NCI-H226 (cell line): ENCODE measurements at regions not wholly inside any gene's neighbourhood (a gene's known extent, or its start where the extent isn't known, plus 50 kb on each side); places are given as distances from the start of the nearest gene placed in this dataset.
"Not testable (repeated sequence)": the region's sequence is repeated elsewhere in the genome, so short reads cannot be mapped to it uniquely, and the experiment has no call there.

Experiments
- DNase-seq: peaks from one replicate; pipeline ENCODE4 v3.0.0-alpha.2; 2015

- DNase-seq = not testable (repeated sequence)
Observed at GRCh38 chr6:57708061-57708460, 390.6 kb downstream of the PRIM2 start.

GRCh38 chr6:57722546-57722945 is 405.1 kb downstream of the PRIM2 start:
- peak; percentile 64 for DNase-seq

GRCh38 chr6:57723815-57724401 is 406.5 kb downstream of the PRIM2 start:
- not testable (repeated sequence) for DNase-seq

- not testable (repeated sequence) for DNase-seq
Observed at GRCh38 chr6:57729407-57729806, 412.0 kb downstream of the PRIM2 start.

- not testable (repeated sequence) for DNase-seq
Observed at GRCh38 chr6:57730726-57731125, 413.3 kb downstream of the PRIM2 start.

- DNase-seq = not testable (repeated sequence)
Observed at GRCh38 chr6:57747716-57748115, 430.3 kb downstream of the PRIM2 start.

- not testable (repeated sequence) for DNase-seq
Observed at GRCh38 chr6:57759850-57760249, 442.4 kb downstream of the PRIM2 start.

- DNase-seq = not testable (repeated sequence)
Observed at GRCh38 chr6:57792720-57793397, 475.4 kb downstream of the PRIM2 start.

- DNase-seq = not testable (repeated sequence)
Observed at GRCh38 chr6:57793398-57793762, 475.9 kb downstream of the PRIM2 start.

GRCh38 chr6:57799703-57800479 is 482.5 kb downstream of the PRIM2 start:
- not testable (repeated sequence) for DNase-seq

- not testable (repeated sequence) for DNase-seq
Observed at GRCh38 chr6:57808581-57808980, 491.2 kb downstream of the PRIM2 start.

GRCh38 chr6:57809454-57809853 is 492.0 kb downstream of the PRIM2 start:
- DNase-seq = not testable (repeated sequence)

GRCh38 chr6:57813271-57814075 is 496.0 kb downstream of the PRIM2 start:
- DNase-seq = not testable (repeated sequence)

- not testable (repeated sequence) for DNase-seq
Observed at GRCh38 chr6:57815826-57816225, 498.4 kb downstream of the PRIM2 start.

GRCh38 chr6:57821325-57821724 is 503.9 kb downstream of the PRIM2 start:
- DNase-seq = not testable (repeated sequence)

GRCh38 chr6:57822448-57822847 is 505.0 kb downstream of the PRIM2 start:
- not testable (repeated sequence) for DNase-seq

GRCh38 chr6:57822896-57823358 is 505.5 kb downstream of the PRIM2 start:
- no peak for DNase-seq

GRCh38 chr6:57837622-57838209 is 520.3 kb downstream of the PRIM2 start:
- not testable (repeated sequence) for DNase-seq

GRCh38 chr6:57841551-57841950 is 524.1 kb downstream of the PRIM2 start:
- not testable (repeated sequence) for DNase-seq

- DNase-seq = not testable (repeated sequence)
Observed at GRCh38 chr6:57853745-57854407, 536.4 kb downstream of the PRIM2 start.

- DNase-seq = not testable (repeated sequence)
Observed at GRCh38 chr6:57860481-57861315, 543.3 kb downstream of the PRIM2 start.
